Activated naive CD8-positive, alpha-beta T cell treated with anti-CD3 and anti-CD28 coated beads, Interleukin-2, amount 50 U/mL, for 24 hours (primary cell): ENCODE measurements at regions not wholly inside any gene's neighbourhood (a gene's known extent, or its start where the extent isn't known, plus 50 kb on each side); places are given as distances from the start of the nearest gene placed in this dataset.

Experiments
- ATAC-seq: fragments of 150-1000 bp; cut with Tn5 transposase; one replicate; pipeline ENCODE4 v1.10.0; 2021
- DNase-seq: peaks from one replicate; pipeline ENCODE4 v3.0.0; 2021
- H3K27ac Mint-ChIP-seq: one replicate; pipeline ENCODE4 v1.8.0; 2021; ENCODE audit warnings: mild to moderate bottlenecking, mixed read lengths
- H3K27me3 Mint-ChIP-seq: one replicate; pipeline ENCODE4 v1.8.0; 2021; ENCODE audit warnings: mixed read lengths
- H3K36me3 Mint-ChIP-seq: one replicate; pipeline ENCODE4 v1.8.0; 2021; ENCODE audit warnings: low read depth, mixed read lengths
- H3K4me1 Mint-ChIP-seq: one replicate; pipeline ENCODE4 v1.8.0; 2021; ENCODE audit warnings: mixed read lengths
- H3K4me3 Mint-ChIP-seq: one replicate; pipeline ENCODE4 v1.8.0; 2021; ENCODE audit warnings: mild to moderate bottlenecking, moderate library complexity, mixed read lengths
- H3K9me3 Mint-ChIP-seq: one replicate; pipeline ENCODE4 v1.8.0; 2021; ENCODE audit warnings: mixed read lengths

- Mint-ChIP-seq H3K9me3 (no peaks in the 10 kb centered on the region), H3K4me1 (no peaks in the 10 kb centered on the region), H3K27ac (no peak overlapping the region), H3K4me3 (no peak overlapping the region), H3K36me3 (no peaks in the 10 kb centered on the region), H3K27me3 (peaks cover 16% of the 10 kb centered on the region)
- no peak for ATAC-seq
- no peak for DNase-seq
These were observed 58.4 kb upstream of the ALDH1A1 start for GRCh38 chr9:73011181-73011750.

- ATAC-seq (no peak), DNase-seq (no peak)
- H3K4me1 Mint-ChIP-seq, result no peaks in the 10 kb centered on the region
- no peak overlapping the region for H3K27ac Mint-ChIP-seq
- H3K36me3 Mint-ChIP-seq, result no peaks in the 10 kb centered on the region
- H3K4me3 Mint-ChIP-seq, result no peak overlapping the region
- peaks cover 18% of the 10 kb centered on the region for H3K27me3 Mint-ChIP-seq
- no peaks in the 10 kb centered on the region for H3K9me3 Mint-ChIP-seq
These were observed 56.9 kb upstream of the ALDH1A1 start for GRCh38 chr9:73009649-73010288.

- Mint-ChIP-seq H3K27ac (no peak overlapping the region), H3K27me3 (peaks cover 13% of the 10 kb centered on the region), H3K4me1 (no peaks in the 10 kb centered on the region), H3K9me3 (no peaks in the 10 kb centered on the region), H3K4me3 (no peak overlapping the region), H3K36me3 (no peaks in the 10 kb centered on the region)
- DNase-seq, result no peak
- ATAC-seq, result no peak
These were observed 55.3 kb upstream of the ALDH1A1 start for GRCh38 chr9:73007966-73008672.

GRCh38 chr9:73006986-73007385, 54.1 kb upstream of the ALDH1A1 start:
- no peaks in the 10 kb centered on the region for H3K4me1 Mint-ChIP-seq
- ATAC-seq, result no peak
- peaks cover 13% of the 10 kb centered on the region for H3K27me3 Mint-ChIP-seq
- no peak overlapping the region for H3K4me3 Mint-ChIP-seq
- H3K36me3 Mint-ChIP-seq, result no peaks in the 10 kb centered on the region
- no peak for DNase-seq
- no peak overlapping the region for H3K27ac Mint-ChIP-seq
- H3K9me3 Mint-ChIP-seq, result no peaks in the 10 kb centered on the region
